HCT116 (cell line): ENCODE measurements at regions not wholly inside any gene's neighbourhood (a gene's known extent, or its start where the extent isn't known, plus 50 kb on each side); places are given as distances from the start of the nearest gene placed in this dataset.

ENCODE experiments used
- ATAC-seq: fragments of 200-7000 bp; cut with Tn5 transposase; 2 replicates; pipeline ENCODE4 v1.9.1; 2020; ENCODE audit warnings: mild to moderate bottlenecking, moderate library complexity
- BruUV-seq: library from RNA; stranded (reverse); fragments of 400-500 nt; replicated peaks from 2 replicates; lab custom pipeline; 2021; lab: Mats Ljungman, UMichigan
- CTCF ChIA-PET: fragments of 300-600 bp; sonication (Branson Sonifier 250); formaldehyde crosslinking; loops from one replicate; lab custom pipeline; 2021; ENCODE audit warnings: antibody characterized with exemption; lab: Charles Lee
- POLR2A ChIA-PET: fragments of 300-600, 350-600 bp; sonication (Branson Sonifier 250); formaldehyde crosslinking; loops from one replicate; lab custom pipeline; 2021; ENCODE audit warnings: antibody characterized with exemption; lab: Charles Lee
- RAD21 ChIA-PET, 2 experiments: fragments of 300-600 bp; sonication (Branson Sonifier 250); formaldehyde crosslinking; loops; one replicate each; lab custom pipeline; 2023; ENCODE audit warnings: low total read pairs in 2 of 2; ENCODE audit not compliant: uncharacterized antibody in 2 of 2, unreplicated experiment in 2 of 2, low non-redundant PET in 1 of 2; lab: Charles Lee
- DNase-seq: peaks from one replicate; pipeline ENCODE4 v3.0.0-alpha.2; 2010; ENCODE audit warnings: low read depth, low spot score
- H2AFZ ChIP-seq: fragments of 200-600 bp; shearing (Covaris generic), sonication (generic); 2 replicates; pipeline ENCODE4 v1.6.1; 2017; ENCODE audit warnings: low read depth, mixed run types, mixed read lengths, antibody characterized with exemption, low read length; ENCODE audit not compliant: poor library complexity, severe bottlenecking
- H3K27ac ChIP-seq: 2 replicates; pipeline ENCODE4 v1.5.1; 2012; ENCODE audit warnings: low read depth, low read length
- H3K27me3 ChIP-seq: fragments of 200-600 bp; sonication (generic); 2 replicates; pipeline ENCODE4 v1.6.1; 2016; ENCODE audit warnings: mixed run types, low read length, mixed read lengths; ENCODE audit not compliant: insufficient read depth
- H3K36me3 ChIP-seq, 2 experiments: fragments of 200-500 bp in 1 of 2; fragments of 200-600 bp in 1 of 2; sonication (Bioruptor generic) in 1 of 2; sonication (generic) in 1 of 2; 2 replicates each; pipeline versions ENCODE4 v1.5.1 to v1.6.1; 2014 to 2016; ENCODE audit warnings: low read length in 2 of 2, inconsistent platforms in 1 of 2, mixed read lengths in 1 of 2, mixed run types in 1 of 2; ENCODE audit not compliant: insufficient read depth in 2 of 2, control insufficient read depth in 1 of 2
- H3K4me1 ChIP-seq, 2 experiments: fragments of 200-600 bp in 1 of 2; sonication (generic) in 1 of 2; 2 replicates each; pipeline versions ENCODE4 v1.5.1 to v1.6.1; 2012 to 2017; ENCODE audit warnings: low read length in 2 of 2, inconsistent platforms in 1 of 2, mild to moderate bottlenecking in 1 of 2, mixed read lengths in 1 of 2, mixed run types in 1 of 2, moderate library complexity in 1 of 2; ENCODE audit not compliant: insufficient read depth in 2 of 2, control insufficient read depth in 1 of 2
- H3K4me2 ChIP-seq: fragments of 200-600 bp; sonication (generic); 2 replicates; pipeline ENCODE4 v1.6.1; 2017; ENCODE audit warnings: mixed run types, low read length, mixed read lengths
- H3K4me3 ChIP-seq, 2 experiments: fragments of 200-600 bp in 1 of 2; sonication (generic) in 1 of 2; replicated peaks in 1 of 2; 2 replicates each; pipeline ENCODE4 v1.5.1; 2011 to 2016; ENCODE audit warnings: low read length in 2 of 2, control low read depth in 1 of 2, low read depth in 1 of 2, mild to moderate bottlenecking in 1 of 2, mixed read lengths in 1 of 2, mixed run types in 1 of 2
- H3K79me2 ChIP-seq: fragments of 200-600 bp; sonication (generic); 2 replicates; pipeline ENCODE4 v1.6.1; 2017; ENCODE audit warnings: mild to moderate bottlenecking, mixed run types, low read length, moderate library complexity, mixed read lengths; ENCODE audit not compliant: insufficient read depth
- H3K9ac ChIP-seq: fragments of 200-600 bp; sonication (generic); 2 replicates; pipeline ENCODE4 v1.6.1; 2016; ENCODE audit warnings: low read length, mixed read lengths
- H3K9me2 ChIP-seq: fragments of 200-600 bp; sonication (generic), shearing (Covaris generic); 2 replicates; pipeline ENCODE4 v1.6.1; 2017; ENCODE audit warnings: mixed run types, mild to moderate bottlenecking, moderate library complexity; ENCODE audit not compliant: insufficient read depth
- H3K9me3 ChIP-seq, 2 experiments: fragments of 200-500 bp in 1 of 2; fragments of 200-600 bp in 1 of 2; sonication (Bioruptor generic) in 1 of 2; sonication (generic) in 1 of 2; 2 replicates each; pipeline ENCODE4 v1.6.1; 2014 to 2017; ENCODE audit warnings: low read length in 2 of 2, mixed read lengths in 2 of 2, inconsistent platforms in 1 of 2, low read depth in 1 of 2, mild to moderate bottlenecking in 1 of 2, mixed run types in 1 of 2, moderate library complexity in 1 of 2; ENCODE audit not compliant: control insufficient read depth in 1 of 2, insufficient read depth in 1 of 2
- H4K20me1 ChIP-seq: fragments of 200-600 bp; sonication (generic), shearing (Covaris generic); 2 replicates; pipeline ENCODE4 v1.6.1; 2017; ENCODE audit warnings: mixed run types, mild to moderate bottlenecking, moderate library complexity; ENCODE audit not compliant: insufficient read depth
- ATF3 ChIP-seq: IDR thresholded peaks from 2 replicates; pipeline ENCODE4 v1.6.1; 2012
- CBX3 ChIP-seq: IDR thresholded peaks from 2 replicates; pipeline ENCODE4 v1.6.1; 2012; ENCODE audit warnings: low read depth
- EGR1 ChIP-seq: IDR thresholded peaks from 2 replicates; pipeline ENCODE4 v1.6.1; 2012; ENCODE audit warnings: low read depth
- ELF1 ChIP-seq: IDR thresholded peaks from 2 replicates; pipeline ENCODE4 v1.6.1; 2012; ENCODE audit warnings: low read depth, borderline replicate concordance
- EZH2 ChIP-seq: fragments of 200-600 bp; sonication (generic); IDR thresholded peaks from 2 replicates; pipeline ENCODE4 v1.6.1; 2017; ENCODE audit warnings: antibody characterized with exemption, mixed run types
- EZH2phosphoT487 ChIP-seq: fragments of 200-600 bp; IDR thresholded peaks from 2 replicates; pipeline ENCODE4 v1.6.1; 2018; ENCODE audit warnings: antibody characterized with exemption, borderline replicate concordance
- FOSL1 ChIP-seq: IDR thresholded peaks from 2 replicates; pipeline ENCODE4 v1.6.1; 2012; ENCODE audit warnings: low read depth
- JUND ChIP-seq: IDR thresholded peaks from 2 replicates; pipeline ENCODE4 v1.6.1; 2012
- MAX ChIP-seq: IDR thresholded peaks from 2 replicates; pipeline ENCODE4 v1.6.1; 2012
- RAD21 ChIP-seq: IDR thresholded peaks from 2 replicates; pipeline ENCODE4 v1.6.1; 2012; ENCODE audit warnings: low read depth, mild to moderate bottlenecking
- SP1 ChIP-seq: IDR thresholded peaks from 2 replicates; pipeline ENCODE4 v1.6.1; 2012; ENCODE audit warnings: low read depth
- YY1 ChIP-seq: IDR thresholded peaks from 2 replicates; pipeline ENCODE4 v1.6.1; 2011; ENCODE audit warnings: low read length, low read depth, moderate library complexity, mild to moderate bottlenecking; ENCODE audit not compliant: insufficient replicate concordance; ENCODE audit errors: extremely low read depth
- ZBTB33 ChIP-seq: IDR thresholded peaks from 2 replicates; pipeline ENCODE4 v1.6.1; 2011; ENCODE audit warnings: mild to moderate bottlenecking, low read length, moderate library complexity; ENCODE audit not compliant: insufficient replicate concordance; ENCODE audit errors: extremely low read depth
- ZNF274 ChIP-seq: fragments of 200-500 bp; sonication (Bioruptor generic); IDR thresholded peaks from 2 replicates; pipeline ENCODE4 v1.6.1; 2014; ENCODE audit warnings: mild to moderate bottlenecking, low read depth, low read length, inconsistent platforms
- intact Hi-C: fragments of 100-400 bp; cut with micrococcal nuclease; formaldehyde crosslinking; loops from 2 replicates; pipeline ENCODE4 v1.10.0; 2022

GRCh38 chr7:37538945-37539344, 90.3 kb upstream of the ELMO1 start:
- Histone ChIP-seq H2AFZ (no peak overlapping the region), H3K27ac (no peak overlapping the region), H3K36me3 (no peaks in the 10 kb centered on the region), H3K4me1 (no peaks in the 10 kb centered on the region), H3K9me2 (no peaks in the 10 kb centered on the region), H3K9me3 (no peaks in the 10 kb centered on the region), H3K79me2 (no peaks in the 10 kb centered on the region), H4K20me1 (no peaks in the 10 kb centered on the region), H3K4me2 (no peak overlapping the region), H3K9ac (no peak overlapping the region), H3K27me3 (no peaks in the 10 kb centered on the region), H3K4me3 (no peak overlapping the region)
- intact Hi-C loops = no loop called here
- DNase-seq (no peak), ATAC-seq (no peak)
- ChIA-PET CTCF (no interaction called here), RAD21 (no interaction called here), POLR2A (no interaction called here)
- no TSS peak for BruUV-seq
- TF ChIP-seq MAX = no peak

DNA sequence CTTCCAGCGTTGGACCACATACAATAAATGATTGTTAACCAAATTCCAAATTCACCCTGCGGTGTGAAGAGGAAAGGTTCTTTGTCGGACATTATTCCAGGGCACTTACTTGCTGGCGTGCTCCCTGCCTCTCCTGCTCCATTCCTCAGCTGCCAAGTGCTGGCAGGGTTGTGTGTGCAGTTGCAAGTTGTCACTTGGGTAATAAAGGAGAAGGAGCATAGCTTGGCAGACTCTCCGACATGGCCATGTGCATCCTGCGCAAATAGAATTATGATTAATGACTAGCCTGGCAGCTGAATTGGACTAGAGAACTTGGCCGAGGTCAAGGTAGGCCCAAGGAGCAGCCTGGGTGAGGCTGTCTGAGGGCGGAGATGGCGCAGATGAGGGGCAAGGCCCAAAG, 92.3 kb upstream of the ELMO1 start:
- Histone ChIP-seq H3K9ac (no peak overlapping the region), H4K20me1 (no peaks in the 10 kb centered on the region), H3K9me3 (no peaks in the 10 kb centered on the region), H3K27ac (no peak overlapping the region), H3K4me1 (no peaks in the 10 kb centered on the region), H3K4me3 (no peak overlapping the region), H3K4me2 (no peak overlapping the region), H3K79me2 (no peaks in the 10 kb centered on the region), H3K9me2 (no peaks in the 10 kb centered on the region), H3K36me3 (no peaks in the 10 kb centered on the region), H3K27me3 (no peaks in the 10 kb centered on the region; the same call in 1 of the 2 replicates), H2AFZ (no peak overlapping the region)
- CTCF ChIA-PET = no interaction called here
- TF ChIP-seq ATF3 (no peak), JUND (no peak), EGR1 (no peak), FOSL1 (no peak), ZBTB33 (no peak), EZH2phosphoT487 (no peak), CBX3 (no peak), SP1 (no peak), ELF1 (no peak), ZNF274 (no peak), RAD21 (no peak), YY1 (no peak), EZH2 (no peak)
- intact Hi-C loops = no loop called here
- RAD21 ChIA-PET = no interaction called here
- BruUV-seq = no TSS peak
- ATAC-seq = no peak
- POLR2A ChIA-PET = no interaction called here
- DNase-seq = no peak
